Stimulated activated CD4-positive, alpha-beta T cell treated with anti-CD3 and anti-CD28 coated beads, Interleukin-15, amount 100 ng/mL, for 24 hours (primary cell): ENCODE measurements at regions not wholly inside any gene's neighbourhood (a gene's known extent, or its start where the extent isn't known, plus 50 kb on each side); places are given as distances from the start of the nearest gene placed in this dataset.
"Not testable (repeated sequence)": the region's sequence is repeated elsewhere in the genome, so short reads cannot be mapped to it uniquely, and the experiment has no call there.

Experiments used
- DNase-seq: peaks from one replicate; pipeline ENCODE4 v3.0.0-alpha.2; 2020

- no peak for DNase-seq
These were observed 1315.2 kb upstream of the MIR17HG start for GRCh38 chr13:90032313-90032712.

- DNase-seq, result no peak
These were observed 1314.5 kb upstream of the MIR17HG start for GRCh38 chr13:90032841-90033493.

GRCh38 chr13:90039516-90039915 lies 1308.0 kb upstream of the MIR17HG start:
- no peak for DNase-seq

GRCh38 chr13:90047600-90047999 lies 1299.9 kb upstream of the MIR17HG start:
- DNase-seq, result no peak

- no peak for DNase-seq
These were observed 1297.4 kb upstream of the MIR17HG start for GRCh38 chr13:90049989-90050671.

GRCh38 chr13:90055121-90055520 lies 1292.4 kb upstream of the MIR17HG start:
- DNase-seq, result no peak

GRCh38 chr13:90055760-90056159 lies 1291.7 kb upstream of the MIR17HG start:
- no peak for DNase-seq

- DNase-seq, result not testable (repeated sequence)
These were observed 1283.3 kb upstream of the MIR17HG start for GRCh38 chr13:90064226-90064625.

- no peak for DNase-seq
These were observed 1278.8 kb upstream of the MIR17HG start for GRCh38 chr13:90068658-90069057.

GRCh38 chr13:90070362-90070761 lies 1277.1 kb upstream of the MIR17HG start:
- no peak for DNase-seq

GRCh38 chr13:90070837-90071525 lies 1276.5 kb upstream of the MIR17HG start:
- DNase-seq, result no peak

- no peak for DNase-seq
These were observed 1262.7 kb upstream of the MIR17HG start for GRCh38 chr13:90084684-90085290.

- no peak for DNase-seq
These were observed 1258.4 kb upstream of the MIR17HG start for GRCh38 chr13:90089051-90089450.

- DNase-seq, result no peak
These were observed 1255.9 kb upstream of the MIR17HG start for GRCh38 chr13:90091611-90092010.

GRCh38 chr13:90094357-90094756 lies 1253.1 kb upstream of the MIR17HG start:
- no peak for DNase-seq

- no peak for DNase-seq
These were observed 1248.9 kb upstream of the MIR17HG start for GRCh38 chr13:90098577-90098976.

- DNase-seq, result no peak
These were observed 1247.6 kb upstream of the MIR17HG start for GRCh38 chr13:90099847-90100246.

GRCh38 chr13:90103099-90103784 lies 1244.2 kb upstream of the MIR17HG start:
- DNase-seq, result no peak

GRCh38 chr13:90104764-90105163 lies 1242.7 kb upstream of the MIR17HG start:
- DNase-seq, result no peak

- DNase-seq, result no peak
These were observed 1242.2 kb upstream of the MIR17HG start for GRCh38 chr13:90105276-90105675.

GRCh38 chr13:90105849-90106496 lies 1241.5 kb upstream of the MIR17HG start:
- DNase-seq, result no peak

GRCh38 chr13:90107661-90108060 lies 1239.8 kb upstream of the MIR17HG start:
- no peak for DNase-seq

- no peak for DNase-seq
These were observed 1238.9 kb upstream of the MIR17HG start for GRCh38 chr13:90108547-90108946.
